COLO668 (cell line): ENCODE measurements at regions not wholly inside any gene's neighbourhood (a gene's known extent, or its start where the extent isn't known, plus 50 kb on each side); places are given as distances from the start of the nearest gene placed in this dataset.

Experiments used
- DNase-seq: peaks from one replicate; lab custom pipeline; 2025; ENCODE audit not compliant: unreplicated experiment; lab: John Stamatoyannopoulos, UW

- no peak for DNase-seq
These were observed 202.7 kb downstream of the GBA3 start for GRCh38 chr4:22895482-22895881.

GRCh38 chr4:22884157-22884556 lies 191.4 kb downstream of the GBA3 start:
- no peak for DNase-seq

- no peak for DNase-seq
These were observed 188.7 kb downstream of the GBA3 start for GRCh38 chr4:22881411-22881810.

- DNase-seq: no peak
These were observed 184.8 kb downstream of the GBA3 start for GRCh38 chr4:22877486-22878052.

- DNase-seq: no peak
These were observed 183.5 kb downstream of the GBA3 start for GRCh38 chr4:22876270-22876669.

GRCh38 chr4:22875587-22876257 lies 183.0 kb downstream of the GBA3 start:
- no peak for DNase-seq

GRCh38 chr4:22874334-22874912 lies 181.7 kb downstream of the GBA3 start:
- DNase-seq: no peak

- no peak for DNase-seq
These were observed 181.2 kb downstream of the GBA3 start for GRCh38 chr4:22873899-22874298.

GRCh38 chr4:22870847-22871449 lies 178.2 kb downstream of the GBA3 start:
- no peak for DNase-seq

GRCh38 chr4:22869235-22869634 lies 176.5 kb downstream of the GBA3 start:
- no peak for DNase-seq
